K562 (cell line): ENCODE measurements at regions not wholly inside any gene's neighbourhood (a gene's known extent, or its start where the extent isn't known, plus 50 kb on each side); places are given as distances from the start of the nearest gene placed in this dataset.

Experiments used
- ATAC-seq: fragments of 200-7000 bp; cut with Tn5 transposase; 3 replicates; pipeline ENCODE4 v1.9.1; 2020; ENCODE audit warnings: moderate library complexity
- BruUV-seq: library from RNA; stranded (reverse); fragments of 400-500 nt; replicated peaks from 2 replicates; lab custom pipeline; 2021; lab: Mats Ljungman, UMichigan
- CTCF ChIA-PET: fragments of 300-600 bp; formaldehyde crosslinking; extraction: SDS; loops from one replicate; lab custom pipeline; 2021; ENCODE audit warnings: low intra/inter-chr PET ratio; lab: Yijun Ruan, JAX
- POLR2A ChIA-PET: fragments of 300-600, 350-650 bp; sonication (Branson Sonifier 250); formaldehyde crosslinking; extraction: SDS; loops from one replicate; lab custom pipeline; 2021; ENCODE audit warnings: antibody characterized with exemption, inconsistent platforms; lab: Yijun Ruan, JAX
- DNase-seq, 4 experiments: peaks; one replicate each; pipeline versions ENCODE4 v3.0.0 to v3.0.0-alpha.2; 2011 to 2018; ENCODE audit warnings: low spot score in 3 of 4, mixed read lengths in 3 of 4; ENCODE audit errors: extremely low read depth in 1 of 4
- FAIRE-seq: peaks from 2 replicates; lab custom pipeline; 2011; peaks lifted over from hg19 to GRCh38; lab: Jason Lieb, UNC
- H2AFZ ChIP-seq: 2 replicates; pipeline ENCODE4 v1.6.0; 2011; ENCODE audit warnings: low read depth, low read length, control low read depth, inconsistent platforms
- H3K27ac ChIP-seq: fragments of 200-600 bp; 3 replicates; pipeline ENCODE4 v1.8.0; 2011; ENCODE audit warnings: low read depth, mild to moderate bottlenecking, control low read depth, inconsistent platforms, low read length, moderate library complexity, mixed read lengths; ENCODE audit errors: extremely low read depth
- H3K27me3 ChIP-seq, 2 experiments: fragments of 300-600 bp in 1 of 2; 2 replicates in 1 of 2; 3 replicates in 1 of 2; pipeline versions ENCODE4 v1.6.0 to v1.8.0; 2011; ENCODE audit warnings: inconsistent platforms in 2 of 2, low read length in 2 of 2, mild to moderate bottlenecking in 1 of 2, mixed read lengths in 1 of 2, moderate library complexity in 1 of 2; ENCODE audit not compliant: control insufficient read depth in 2 of 2, insufficient read depth in 2 of 2
- H3K36me3 ChIP-seq: fragments of 300-600 bp; 3 replicates; pipeline ENCODE4 v1.8.0; 2011; ENCODE audit warnings: mild to moderate bottlenecking, low read length, inconsistent platforms; ENCODE audit not compliant: control insufficient read depth, insufficient read depth
- H3K4me1 ChIP-seq, 2 experiments: fragments of 200-600 bp in 1 of 2; replicated peaks in 1 of 2; 2 replicates in 1 of 2; 3 replicates in 1 of 2; pipeline versions ENCODE4 v1.5.1 to v1.8.0; 2011; ENCODE audit warnings: inconsistent platforms in 2 of 2, low read length in 2 of 2, mild to moderate bottlenecking in 1 of 2, mixed read lengths in 1 of 2, moderate library complexity in 1 of 2; ENCODE audit not compliant: control insufficient read depth in 2 of 2, insufficient read depth in 2 of 2
- H3K4me2 ChIP-seq: 2 replicates; pipeline ENCODE4 v1.6.1; 2011; ENCODE audit warnings: low read length, control low read depth, inconsistent platforms, mixed read lengths; ENCODE audit not compliant: insufficient read depth
- H3K4me3 ChIP-seq: fragments of 200-600 bp; sonication (generic), shearing (Covaris generic); 2 replicates; pipeline ENCODE4 v1.5.1; 2016; ENCODE audit warnings: control low read depth, inconsistent platforms
- H3K79me2 ChIP-seq: fragments of 200-600 bp; 3 replicates; pipeline ENCODE4 v1.8.0; 2011; ENCODE audit warnings: low read length, inconsistent platforms; ENCODE audit not compliant: control insufficient read depth, insufficient read depth
- H3K9ac ChIP-seq, 2 experiments: 2 replicates each; pipeline versions ENCODE4 v1.6.0 to v1.6.1; 2011; ENCODE audit warnings: low read depth in 2 of 2, low read length in 2 of 2, control low read depth in 1 of 2, inconsistent platforms in 1 of 2, mild to moderate bottlenecking in 1 of 2, mixed read lengths in 1 of 2; ENCODE audit not compliant: insufficient read depth in 1 of 2
- H3K9me1 ChIP-seq: one replicate; pipeline ENCODE4 v1.6.0; 2011; ENCODE audit warnings: inconsistent platforms, mild to moderate bottlenecking, low read length, moderate library complexity; ENCODE audit not compliant: control insufficient read depth, insufficient read depth
- H3K9me3 ChIP-seq: replicated peaks from 2 replicates; pipeline ENCODE4 v1.5.1; 2011; ENCODE audit warnings: low read depth, low read length, inconsistent platforms; ENCODE audit not compliant: control insufficient read depth, insufficient read depth
- H4K20me1 ChIP-seq: replicated peaks from 2 replicates; pipeline ENCODE4 v1.6.1; 2011; ENCODE audit warnings: low read length, inconsistent platforms, mixed read lengths; ENCODE audit not compliant: control insufficient read depth, insufficient read depth
- BACH1 ChIP-seq: fragments of 200-800 bp; sonication (Bioruptor generic); IDR thresholded peaks from 2 replicates; pipeline ENCODE4 v1.6.1; 2016; ENCODE audit warnings: missing genetic modification characterization, missing compliant biosample characterization
- CCNT2 ChIP-seq: IDR thresholded peaks from 2 replicates; pipeline ENCODE4 v1.6.1; 2011; ENCODE audit warnings: borderline replicate concordance, low read depth, mild to moderate bottlenecking, moderate library complexity, mixed read lengths, low read length; ENCODE audit not compliant: insufficient read length; ENCODE audit errors: extremely low read depth
- COPS2 ChIP-seq: fragments of 450-650 bp; conservative IDR thresholded peaks from 2 replicates; pipeline ENCODE4 v1.6.1; 2016; ENCODE audit warnings: mild to moderate bottlenecking, moderate library complexity
- CXXC5 ChIP-seq: fragments of 250-450 bp; sonication (Bioruptor Pico); IDR thresholded peaks from 2 replicates; pipeline ENCODE4 v1.8.0; 2022; ENCODE audit warnings: inconsistent platforms, mild to moderate bottlenecking, moderate library complexity
- DLX4 ChIP-seq: fragments of 250-450 bp; sonication (Bioruptor Pico); IDR thresholded peaks from 2 replicates; pipeline ENCODE4 v1.6.1; 2021; ENCODE audit warnings: mild to moderate bottlenecking
- E4F1 ChIP-seq: fragments of 250-450 bp; sonication (Bioruptor Pico); IDR thresholded peaks from 2 replicates; pipeline ENCODE4 v1.5.0; 2021; ENCODE audit warnings: mild to moderate bottlenecking, borderline replicate concordance
- FOXO4 ChIP-seq: fragments of 450-650 bp; formaldehyde crosslinking; IDR thresholded peaks from 2 replicates; pipeline ENCODE4 v1.4.0; 2020; ENCODE audit warnings: mild to moderate bottlenecking, moderate library complexity
- GABPB2 ChIP-seq: fragments of 250-450 bp; sonication (Bioruptor Pico); conservative IDR thresholded peaks from 2 replicates; pipeline ENCODE4 v1.5.1; 2021; ENCODE audit warnings: mild to moderate bottlenecking
- KLF1 ChIP-seq: fragments of 450-650 bp; IDR thresholded peaks from 2 replicates; pipeline ENCODE4 v1.6.1; 2016; ENCODE audit warnings: missing genetic modification characterization, missing compliant biosample characterization
- MCM2 ChIP-seq: fragments of 450-650 bp; IDR thresholded peaks from 2 replicates; pipeline ENCODE4 v1.6.1; 2017; ENCODE audit warnings: low read depth, mild to moderate bottlenecking
- NCOA1 ChIP-seq: fragments of 450-650 bp; IDR thresholded peaks from 2 replicates; pipeline ENCODE4 v1.6.1; 2016; ENCODE audit warnings: low read depth
- NR3C1 ChIP-seq: sonication (generic); formaldehyde crosslinking; IDR thresholded peaks from 2 replicates; pipeline ENCODE4 v1.8.1; 2022; ENCODE audit warnings: missing genetic modification reagents
- ZNF311 ChIP-seq: fragments of 250-450 bp; sonication (Bioruptor Pico); IDR thresholded peaks from 2 replicates; pipeline ENCODE4 v1.4.0; 2020; ENCODE audit warnings: mild to moderate bottlenecking, moderate library complexity
- ZNF583 ChIP-seq: fragments of 250-450 bp; sonication (Bioruptor Pico); IDR thresholded peaks from 2 replicates; pipeline ENCODE4 v1.4.0; 2020
- ZNF589 ChIP-seq: fragments of 200-800 bp; sonication (Bioruptor generic); IDR thresholded peaks from 2 replicates; pipeline ENCODE4 v1.6.1; 2016; ENCODE audit warnings: low read depth, missing genetic modification characterization, missing compliant biosample characterization
- ZNF830 ChIP-seq: fragments of 250-450 bp; sonication (Bioruptor Pico); IDR thresholded peaks from 2 replicates; pipeline ENCODE4 v1.5.0; 2021; ENCODE audit warnings: mild to moderate bottlenecking
- WGBS: fragments of 100-300 bp; shearing (Covaris generic); methylation state at CpG from one replicate; pipeline ENCODE4 v1.1.6; 2016; ENCODE audit warnings: low coverage, mixed read lengths; ENCODE audit not compliant: insufficient coverage; ENCODE audit errors: missing lambda C conversion rate; 5-methylcytosine and 5-hydroxymethylcytosine counted together
- in situ Hi-C: fragments of 300-500 bp; cut with MboI; formaldehyde crosslinking; loops from 4 replicates; pipeline ENCODE4 v1.15.0; 2018; ENCODE audit warnings: inconsistent platforms, mixed read lengths
- intact Hi-C: fragments of 100-400 bp; cut with micrococcal nuclease; formaldehyde crosslinking; loops from 2 replicates; pipeline ENCODE4 v1.14.2; 2022

GRCh38 chr5:61765471-61765870 lies 433.4 kb downstream of the ZSWIM6 start (continued):
- no peak for TF ChIP-seq E4F1
- no peak for TF ChIP-seq FOXO4 (CRISPR knock-in tag)
- TF ChIP-seq MCM2 = no peak
- TF ChIP-seq ZNF589 (CRISPR knock-in tag) = no peak

- intact Hi-C loops (no loop called here), in situ Hi-C loops (no loop called here)
- H2AFZ ChIP-seq = no peak overlapping the region
- ChIA-PET CTCF (no interaction called here), POLR2A (no interaction called here)
- no peak overlapping the region for H3K9ac ChIP-seq
- no peaks in the 10 kb centered on the region for H3K9me1 ChIP-seq
- no peaks in the 10 kb centered on the region for H3K4me1 ChIP-seq
- DNase-seq = no peak
- H4K20me1 ChIP-seq = no peaks in the 10 kb centered on the region
- no TSS peak for BruUV-seq
- no peak for FAIRE-seq
- no peak overlapping the region for H3K27ac ChIP-seq
- H3K27me3 ChIP-seq = no peaks in the 10 kb centered on the region
- ATAC-seq = no peak
- WGBS = 0% methylated on average over 3 of the region's 3 CpGs
- TF ChIP-seq NR3C1 (CRISPR knock-in tag) (no peak), GABPB2 (CRISPR knock-in tag) (no peak), ZNF830 (no peak), NCOA1 (no peak), KLF1 (tag) (no peak), CCNT2 (no peak), BACH1 (tag) (no peak), COPS2 (no peak), ZNF311 (CRISPR knock-in tag) (no peak), ZNF583 (CRISPR knock-in tag) (no peak), DLX4 (CRISPR knock-in tag) (no peak), CXXC5 (CRISPR knock-in tag) (no peak)
- H3K9me3 ChIP-seq = no peaks in the 10 kb centered on the region
- no peaks in the 10 kb centered on the region for H3K36me3 ChIP-seq
- no peak overlapping the region for H3K4me2 ChIP-seq
- no peak overlapping the region for H3K4me3 ChIP-seq
- no peaks in the 10 kb centered on the region for H3K79me2 ChIP-seq
Measured at GRCh38 chr5:61766141-61766540, 434.1 kb downstream of the ZSWIM6 start.
